GM23338 (cell line): ENCODE measurements at regions not wholly inside any gene's neighbourhood (a gene's known extent, or its start where the extent isn't known, plus 50 kb on each side); places are given as distances from the start of the nearest gene placed in this dataset.

Experiments
- ATAC-seq: fragments of 200-7000 bp; cut with Tn5 transposase; 3 replicates; pipeline ENCODE4 v1.9.1; 2020
- DNase-seq: peaks from one replicate; pipeline ENCODE4 v3.0.0-alpha.2; 2015; ENCODE audit warnings: low spot score
- H2AFZ ChIP-seq: fragments of 200-600 bp; sonication (generic); 2 replicates; pipeline ENCODE4 v1.8.0; 2016; ENCODE audit warnings: antibody characterized with exemption, mild to moderate bottlenecking, moderate library complexity
- H3F3A ChIP-seq: fragments of 200-600 bp; sonication (generic); replicated peaks from 2 replicates; pipeline ENCODE4 v1.8.0; 2017; ENCODE audit warnings: antibody characterized with exemption, mixed run types, low read depth
- H3K27ac ChIP-seq: fragments of 200-600 bp; sonication (generic); 2 replicates; pipeline ENCODE4 v1.6.1; 2016; ENCODE audit warnings: low read depth
- H3K27me3 ChIP-seq: fragments of 200-600 bp; sonication (generic); 2 replicates; pipeline ENCODE4 v1.8.0; 2016; ENCODE audit warnings: mild to moderate bottlenecking, mixed run types, moderate library complexity; ENCODE audit not compliant: insufficient read depth
- H3K36me3 ChIP-seq: fragments of 200-600 bp; sonication (generic); 2 replicates; pipeline ENCODE4 v1.8.0; 2016; ENCODE audit warnings: mild to moderate bottlenecking; ENCODE audit not compliant: insufficient read depth
- H3K4me1 ChIP-seq: fragments of 200-600 bp; sonication (generic); 2 replicates; pipeline ENCODE4 v1.8.0; 2016; ENCODE audit warnings: mild to moderate bottlenecking, moderate library complexity; ENCODE audit not compliant: insufficient read depth
- H3K4me2 ChIP-seq: fragments of 200-600 bp; sonication (generic); 2 replicates; pipeline ENCODE4 v1.7.1; 2017; ENCODE audit warnings: mixed run types
- H3K4me3 ChIP-seq: fragments of 200-600 bp; sonication (generic); 2 replicates; pipeline ENCODE4 v1.6.1; 2016; ENCODE audit warnings: mixed run types
- H3K79me2 ChIP-seq: fragments of 200-600 bp; sonication (generic); replicated peaks from 2 replicates; pipeline ENCODE4 v1.8.0; 2017; ENCODE audit warnings: mild to moderate bottlenecking; ENCODE audit not compliant: insufficient read depth
- H3K9me2 ChIP-seq: fragments of 200-600 bp; sonication (generic); 2 replicates; pipeline ENCODE4 v1.8.0; 2017; ENCODE audit not compliant: insufficient read depth
- H4K20me1 ChIP-seq: fragments of 200-600 bp; sonication (generic); replicated peaks from 2 replicates; pipeline ENCODE4 v1.8.0; 2017; ENCODE audit warnings: mild to moderate bottlenecking; ENCODE audit not compliant: insufficient read depth
- H3K27ac Mint-ChIP-seq: 2 replicates; pipeline ENCODE4 v1.8.0; 2020; ENCODE audit warnings: inconsistent platforms, mild to moderate bottlenecking, moderate library complexity, mixed read lengths
- H3K27me3 Mint-ChIP-seq: 3 replicates; pipeline ENCODE4 v1.8.0; 2022; ENCODE audit warnings: low read depth, mild to moderate bottlenecking, moderate library complexity, mixed read lengths, inconsistent platforms; ENCODE audit not compliant: insufficient read depth, poor library complexity
- H3K36me3 Mint-ChIP-seq: 3 replicates; pipeline ENCODE4 v1.8.0; 2021; ENCODE audit warnings: low read depth, mild to moderate bottlenecking, inconsistent platforms, moderate library complexity, mixed read lengths
- H3K4me1 Mint-ChIP-seq: 3 replicates; pipeline ENCODE4 v1.8.0; 2020; ENCODE audit warnings: mild to moderate bottlenecking, inconsistent platforms, mixed read lengths
- H3K4me3 Mint-ChIP-seq: 3 replicates; pipeline ENCODE4 v1.8.0; 2021; ENCODE audit warnings: moderate library complexity, mild to moderate bottlenecking, inconsistent platforms, mixed read lengths
- H3K9me3 Mint-ChIP-seq: 3 replicates; pipeline ENCODE4 v1.8.0; 2020; ENCODE audit warnings: moderate library complexity, mild to moderate bottlenecking, inconsistent platforms, mixed read lengths
- CREB1 ChIP-seq: fragments of 250-450 bp; sonication (Bioruptor Pico); IDR thresholded peaks from 2 replicates; pipeline ENCODE4 v1.5.0; 2020; ENCODE audit warnings: low read depth, mild to moderate bottlenecking, moderate library complexity
- EZH2 ChIP-seq: fragments of 200-600 bp; sonication (generic); IDR thresholded peaks from one replicate; pipeline ENCODE4 v1.8.0; 2017; ENCODE audit warnings: antibody characterized with exemption, mild to moderate bottlenecking, low read depth; ENCODE audit not compliant: unreplicated experiment
- EZH2phosphoT487 ChIP-seq: fragments of 200-600 bp; sonication (generic); IDR thresholded peaks from one replicate; pipeline ENCODE4 v1.8.1; 2018; ENCODE audit warnings: antibody characterized with exemption; ENCODE audit not compliant: unreplicated experiment
- JUNB ChIP-seq: IDR thresholded peaks from one replicate; pipeline ENCODE4 v1.6.1; 2016; ENCODE audit warnings: antibody characterized with exemption; ENCODE audit not compliant: unreplicated experiment
- NANOG ChIP-seq: IDR thresholded peaks from 2 replicates; pipeline ENCODE4 v1.6.1; 2016; ENCODE audit warnings: antibody characterized with exemption, borderline replicate concordance
- POLR2AphosphoS5 ChIP-seq: IDR thresholded peaks from 2 replicates; pipeline ENCODE4 v1.6.1; 2016; ENCODE audit warnings: antibody characterized with exemption, low read depth
- STAT1 ChIP-seq: IDR thresholded peaks from one replicate; pipeline ENCODE4 v1.6.1; 2016; ENCODE audit warnings: antibody characterized with exemption; ENCODE audit not compliant: unreplicated experiment
- ZNF114 ChIP-seq: fragments of 250-450 bp; sonication (Bioruptor Pico); IDR thresholded peaks from 2 replicates; pipeline ENCODE4 v1.5.0; 2020; ENCODE audit warnings: mild to moderate bottlenecking, moderate library complexity
- ZNF331 ChIP-seq: fragments of 250-450 bp; sonication (Bioruptor Pico); IDR thresholded peaks from 2 replicates; pipeline ENCODE4 v1.5.0; 2020; ENCODE audit warnings: low read depth, mild to moderate bottlenecking, moderate library complexity
- TF ChIP-seq, protein P1 (sequence below), 2 experiments: fragments of 200-600 bp in 1 of 2; sonication (generic) in 1 of 2; conservative IDR thresholded peaks; 2 replicates each; pipeline versions ENCODE4 v1.5.1 to v1.6.1; 2016 to 2017; ENCODE audit warnings: antibody characterized with exemption in 2 of 2, low read depth in 2 of 2, mild to moderate bottlenecking in 2 of 2, moderate library complexity in 1 of 2
- TF ChIP-seq, protein P2 (sequence below): IDR thresholded peaks from one replicate; pipeline ENCODE4 v1.6.1; 2018; ENCODE audit warnings: antibody characterized with exemption; ENCODE audit not compliant: unreplicated experiment
- TF ChIP-seq, protein P3 (sequence below): IDR thresholded peaks from 2 replicates; pipeline ENCODE4 v1.6.1; 2016; ENCODE audit warnings: antibody characterized with exemption
- TF ChIP-seq, protein P4 (sequence below): fragments of 250-450 bp; sonication (Bioruptor Pico); IDR thresholded peaks from 2 replicates; pipeline ENCODE4 v1.5.0; 2020; ENCODE audit warnings: mild to moderate bottlenecking, moderate library complexity

DNA sequence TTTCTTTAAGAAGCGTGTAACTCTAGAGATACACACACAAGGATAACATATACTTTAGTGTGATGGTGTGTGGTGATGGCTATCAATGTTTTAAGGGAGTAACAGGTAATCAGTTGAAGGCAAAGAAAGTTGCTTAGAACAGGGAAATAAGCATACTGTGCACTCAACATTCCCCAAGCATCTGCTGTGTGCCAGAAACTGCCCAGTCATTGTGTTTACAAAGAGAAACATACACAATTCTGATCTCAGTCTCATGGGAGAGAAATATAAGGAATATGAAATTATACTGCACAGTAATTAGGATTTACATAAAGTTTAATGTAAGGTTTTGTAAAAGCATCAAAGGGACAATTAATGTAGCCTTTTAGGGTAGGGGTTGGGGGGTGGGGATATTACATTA is 224.1 kb upstream of the TYRP1 start:
- TF ChIP-seq NANOG (no peak), EZH2 (no peak), STAT1 (no peak), JUNB (no peak), POLR2AphosphoS5 (no peak), EZH2phosphoT487 (no peak), ZNF331 (CRISPR knock-in tag) (no peak), ZNF114 (no peak), CREB1 (CRISPR knock-in tag) (no peak)
- TF ChIP-seq, protein P1, sequence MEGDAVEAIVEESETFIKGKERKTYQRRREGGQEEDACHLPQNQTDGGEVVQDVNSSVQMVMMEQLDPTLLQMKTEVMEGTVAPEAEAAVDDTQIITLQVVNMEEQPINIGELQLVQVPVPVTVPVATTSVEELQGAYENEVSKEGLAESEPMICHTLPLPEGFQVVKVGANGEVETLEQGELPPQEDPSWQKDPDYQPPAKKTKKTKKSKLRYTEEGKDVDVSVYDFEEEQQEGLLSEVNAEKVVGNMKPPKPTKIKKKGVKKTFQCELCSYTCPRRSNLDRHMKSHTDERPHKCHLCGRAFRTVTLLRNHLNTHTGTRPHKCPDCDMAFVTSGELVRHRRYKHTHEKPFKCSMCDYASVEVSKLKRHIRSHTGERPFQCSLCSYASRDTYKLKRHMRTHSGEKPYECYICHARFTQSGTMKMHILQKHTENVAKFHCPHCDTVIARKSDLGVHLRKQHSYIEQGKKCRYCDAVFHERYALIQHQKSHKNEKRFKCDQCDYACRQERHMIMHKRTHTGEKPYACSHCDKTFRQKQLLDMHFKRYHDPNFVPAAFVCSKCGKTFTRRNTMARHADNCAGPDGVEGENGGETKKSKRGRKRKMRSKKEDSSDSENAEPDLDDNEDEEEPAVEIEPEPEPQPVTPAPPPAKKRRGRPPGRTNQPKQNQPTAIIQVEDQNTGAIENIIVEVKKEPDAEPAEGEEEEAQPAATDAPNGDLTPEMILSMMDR (conservative IDR thresholded peaks at IDR 0.05; ENCODE audit: low read depth in 2 of 2), result no peak
- TF ChIP-seq, protein P2, sequence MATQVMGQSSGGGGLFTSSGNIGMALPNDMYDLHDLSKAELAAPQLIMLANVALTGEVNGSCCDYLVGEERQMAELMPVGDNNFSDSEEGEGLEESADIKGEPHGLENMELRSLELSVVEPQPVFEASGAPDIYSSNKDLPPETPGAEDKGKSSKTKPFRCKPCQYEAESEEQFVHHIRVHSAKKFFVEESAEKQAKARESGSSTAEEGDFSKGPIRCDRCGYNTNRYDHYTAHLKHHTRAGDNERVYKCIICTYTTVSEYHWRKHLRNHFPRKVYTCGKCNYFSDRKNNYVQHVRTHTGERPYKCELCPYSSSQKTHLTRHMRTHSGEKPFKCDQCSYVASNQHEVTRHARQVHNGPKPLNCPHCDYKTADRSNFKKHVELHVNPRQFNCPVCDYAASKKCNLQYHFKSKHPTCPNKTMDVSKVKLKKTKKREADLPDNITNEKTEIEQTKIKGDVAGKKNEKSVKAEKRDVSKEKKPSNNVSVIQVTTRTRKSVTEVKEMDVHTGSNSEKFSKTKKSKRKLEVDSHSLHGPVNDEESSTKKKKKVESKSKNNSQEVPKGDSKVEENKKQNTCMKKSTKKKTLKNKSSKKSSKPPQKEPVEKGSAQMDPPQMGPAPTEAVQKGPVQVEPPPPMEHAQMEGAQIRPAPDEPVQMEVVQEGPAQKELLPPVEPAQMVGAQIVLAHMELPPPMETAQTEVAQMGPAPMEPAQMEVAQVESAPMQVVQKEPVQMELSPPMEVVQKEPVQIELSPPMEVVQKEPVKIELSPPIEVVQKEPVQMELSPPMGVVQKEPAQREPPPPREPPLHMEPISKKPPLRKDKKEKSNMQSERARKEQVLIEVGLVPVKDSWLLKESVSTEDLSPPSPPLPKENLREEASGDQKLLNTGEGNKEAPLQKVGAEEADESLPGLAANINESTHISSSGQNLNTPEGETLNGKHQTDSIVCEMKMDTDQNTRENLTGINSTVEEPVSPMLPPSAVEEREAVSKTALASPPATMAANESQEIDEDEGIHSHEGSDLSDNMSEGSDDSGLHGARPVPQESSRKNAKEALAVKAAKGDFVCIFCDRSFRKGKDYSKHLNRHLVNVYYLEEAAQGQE, result no peak
- TF ChIP-seq, protein P3, sequence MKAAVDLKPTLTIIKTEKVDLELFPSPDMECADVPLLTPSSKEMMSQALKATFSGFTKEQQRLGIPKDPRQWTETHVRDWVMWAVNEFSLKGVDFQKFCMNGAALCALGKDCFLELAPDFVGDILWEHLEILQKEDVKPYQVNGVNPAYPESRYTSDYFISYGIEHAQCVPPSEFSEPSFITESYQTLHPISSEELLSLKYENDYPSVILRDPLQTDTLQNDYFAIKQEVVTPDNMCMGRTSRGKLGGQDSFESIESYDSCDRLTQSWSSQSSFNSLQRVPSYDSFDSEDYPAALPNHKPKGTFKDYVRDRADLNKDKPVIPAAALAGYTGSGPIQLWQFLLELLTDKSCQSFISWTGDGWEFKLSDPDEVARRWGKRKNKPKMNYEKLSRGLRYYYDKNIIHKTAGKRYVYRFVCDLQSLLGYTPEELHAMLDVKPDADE, result no peak
- TF ChIP-seq, protein P4, sequence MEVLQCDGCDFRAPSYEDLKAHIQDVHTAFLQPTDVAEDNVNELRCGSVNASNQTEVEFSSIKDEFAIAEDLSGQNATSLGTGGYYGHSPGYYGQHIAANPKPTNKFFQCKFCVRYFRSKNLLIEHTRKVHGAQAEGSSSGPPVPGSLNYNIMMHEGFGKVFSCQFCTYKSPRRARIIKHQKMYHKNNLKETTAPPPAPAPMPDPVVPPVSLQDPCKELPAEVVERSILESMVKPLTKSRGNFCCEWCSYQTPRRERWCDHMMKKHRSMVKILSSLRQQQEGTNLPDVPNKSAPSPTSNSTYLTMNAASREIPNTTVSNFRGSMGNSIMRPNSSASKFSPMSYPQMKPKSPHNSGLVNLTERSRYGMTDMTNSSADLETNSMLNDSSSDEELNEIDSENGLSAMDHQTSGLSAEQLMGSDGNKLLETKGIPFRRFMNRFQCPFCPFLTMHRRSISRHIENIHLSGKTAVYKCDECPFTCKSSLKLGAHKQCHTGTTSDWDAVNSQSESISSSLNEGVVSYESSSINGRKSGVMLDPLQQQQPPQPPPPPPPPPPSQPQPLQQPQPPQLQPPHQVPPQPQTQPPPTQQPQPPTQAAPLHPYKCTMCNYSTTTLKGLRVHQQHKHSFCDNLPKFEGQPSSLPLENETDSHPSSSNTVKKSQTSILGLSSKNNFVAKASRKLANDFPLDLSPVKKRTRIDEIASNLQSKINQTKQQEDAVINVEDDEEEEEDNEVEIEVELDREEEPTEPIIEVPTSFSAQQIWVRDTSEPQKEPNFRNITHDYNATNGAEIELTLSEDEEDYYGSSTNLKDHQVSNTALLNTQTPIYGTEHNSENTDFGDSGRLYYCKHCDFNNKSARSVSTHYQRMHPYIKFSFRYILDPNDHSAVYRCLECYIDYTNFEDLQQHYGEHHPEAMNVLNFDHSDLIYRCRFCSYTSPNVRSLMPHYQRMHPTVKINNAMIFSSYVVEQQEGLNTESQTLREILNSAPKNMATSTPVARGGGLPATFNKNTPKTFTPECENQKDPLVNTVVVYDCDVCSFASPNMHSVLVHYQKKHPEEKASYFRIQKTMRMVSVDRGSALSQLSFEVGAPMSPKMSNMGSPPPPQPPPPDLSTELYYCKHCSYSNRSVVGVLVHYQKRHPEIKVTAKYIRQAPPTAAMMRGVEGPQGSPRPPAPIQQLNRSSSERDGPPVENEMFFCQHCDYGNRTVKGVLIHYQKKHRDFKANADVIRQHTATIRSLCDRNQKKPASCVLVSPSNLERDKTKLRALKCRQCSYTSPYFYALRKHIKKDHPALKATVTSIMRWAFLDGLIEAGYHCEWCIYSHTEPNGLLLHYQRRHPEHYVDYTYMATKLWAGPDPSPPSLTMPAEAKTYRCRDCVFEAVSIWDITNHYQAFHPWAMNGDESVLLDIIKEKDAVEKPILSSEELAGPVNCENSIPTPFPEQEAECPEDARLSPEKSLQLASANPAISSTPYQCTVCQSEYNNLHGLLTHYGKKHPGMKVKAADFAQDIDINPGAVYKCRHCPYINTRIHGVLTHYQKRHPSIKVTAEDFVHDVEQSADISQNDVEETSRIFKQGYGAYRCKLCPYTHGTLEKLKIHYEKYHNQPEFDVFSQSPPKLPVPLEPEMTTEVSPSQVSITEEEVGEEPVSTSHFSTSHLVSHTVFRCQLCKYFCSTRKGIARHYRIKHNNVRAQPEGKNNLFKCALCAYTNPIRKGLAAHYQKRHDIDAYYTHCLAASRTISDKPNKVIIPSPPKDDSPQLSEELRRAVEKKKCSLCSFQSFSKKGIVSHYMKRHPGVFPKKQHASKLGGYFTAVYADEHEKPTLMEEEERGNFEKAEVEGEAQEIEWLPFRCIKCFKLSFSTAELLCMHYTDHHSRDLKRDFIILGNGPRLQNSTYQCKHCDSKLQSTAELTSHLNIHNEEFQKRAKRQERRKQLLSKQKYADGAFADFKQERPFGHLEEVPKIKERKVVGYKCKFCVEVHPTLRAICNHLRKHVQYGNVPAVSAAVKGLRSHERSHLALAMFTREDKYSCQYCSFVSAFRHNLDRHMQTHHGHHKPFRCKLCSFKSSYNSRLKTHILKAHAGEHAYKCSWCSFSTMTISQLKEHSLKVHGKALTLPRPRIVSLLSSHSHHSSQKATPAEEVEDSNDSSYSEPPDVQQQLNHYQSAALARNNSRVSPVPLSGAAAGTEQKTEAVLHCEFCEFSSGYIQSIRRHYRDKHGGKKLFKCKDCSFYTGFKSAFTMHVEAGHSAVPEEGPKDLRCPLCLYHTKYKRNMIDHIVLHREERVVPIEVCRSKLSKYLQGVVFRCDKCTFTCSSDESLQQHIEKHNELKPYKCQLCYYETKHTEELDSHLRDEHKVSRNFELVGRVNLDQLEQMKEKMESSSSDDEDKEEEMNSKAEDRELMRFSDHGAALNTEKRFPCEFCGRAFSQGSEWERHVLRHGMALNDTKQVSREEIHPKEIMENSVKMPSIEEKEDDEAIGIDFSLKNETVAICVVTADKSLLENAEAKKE (CRISPR knock-in tag), result no peak
- peak overlapping the region; percentile 32; the same call in 1 of the 2 replicates for H3K27ac Mint-ChIP-seq
- H3K9me3 Mint-ChIP-seq, result no peaks in the 10 kb centered on the region
- Histone ChIP-seq H3K4me3 (no peak overlapping the region), H3K36me3 (no peaks in the 10 kb centered on the region), H3K9me2 (no peaks in the 10 kb centered on the region), H3K27ac (no peak overlapping the region), H3K4me1 (peaks cover 10% of the 10 kb centered on the region), H3K79me2 (no peaks in the 10 kb centered on the region), H2AFZ (peak overlapping the region; percentile 49; the same call in 1 of the 2 replicates), H3K4me2 (no peak overlapping the region), H3F3A (no peaks in the 10 kb centered on the region), H4K20me1 (no peaks in the 10 kb centered on the region), H3K27me3 (no peaks in the 10 kb centered on the region)
- no peak overlapping the region for H3K4me3 Mint-ChIP-seq
- peaks cover 22% of the 10 kb centered on the region for H3K4me1 Mint-ChIP-seq
- peaks cover 2% of the 10 kb centered on the region for H3K27me3 Mint-ChIP-seq
- ATAC-seq (no peak), DNase-seq (no peak)
- H3K36me3 Mint-ChIP-seq, result no peaks in the 10 kb centered on the region
